Transverse colon (tissue), 4 donors: ENCODE measurements at regions not wholly inside any gene's neighbourhood (a gene's known extent, or its start where the extent isn't known, plus 50 kb on each side); places are given as distances from the start of the nearest gene placed in this dataset.

Experiments used
- DNase-seq: peaks from one replicate; pipeline ENCODE4 v3.0.0-alpha.2; 2019
- H3K27ac ChIP-seq, 4 donors: fragments of 200-600 bp; sonication (generic); 2 replicates each; pipeline ENCODE4 v1.5.1; 2016 to 2018; ENCODE audit warnings: inconsistent platforms in 4 of 4
- H3K27me3 ChIP-seq: fragments of 200-600 bp; sonication (generic); 2 replicates; pipeline ENCODE4 v1.5.1; 2017; ENCODE audit warnings: inconsistent platforms
- H3K36me3 ChIP-seq, 4 donors: fragments of 200-600 bp; sonication (generic); 2 replicates each; pipeline ENCODE4 v1.5.1; 2017 to 2019; ENCODE audit warnings: inconsistent platforms in 4 of 4
- H3K4me1 ChIP-seq, 4 donors: fragments of 200-600 bp; sonication (generic); 2 replicates each; pipeline ENCODE4 v1.5.1; 2017 to 2020; ENCODE audit warnings: inconsistent platforms in 4 of 4
- H3K4me3 ChIP-seq, 4 donors: fragments of 200-600 bp; sonication (generic); 1 replicate in 1 of 4; 2 replicates in 3 of 4; pipeline versions ENCODE4 v1.5.1 to v1.6.1; 2017 to 2019; ENCODE audit warnings: inconsistent platforms in 4 of 4
- H3K9me3 ChIP-seq, 2 donors: fragments of 200-600 bp; sonication (generic); 2 replicates each; pipeline ENCODE4 v1.5.1; 2017 to 2019; ENCODE audit warnings: inconsistent platforms in 2 of 2
- EP300 ChIP-seq: sonication (generic); formaldehyde crosslinking; IDR thresholded peaks from one replicate; pipeline ENCODE4 v1.6.1; 2017; ENCODE audit warnings: antibody characterized with exemption, low read depth
- POLR2A ChIP-seq: fragments of 450-650 bp; IDR thresholded peaks from one replicate; pipeline ENCODE4 v1.6.1; 2016; ENCODE audit warnings: antibody characterized with exemption, mild to moderate bottlenecking, moderate library complexity
- POLR2AphosphoS5 ChIP-seq, 3 donors: sonication (generic); formaldehyde crosslinking; IDR thresholded peaks; one replicate each; pipeline ENCODE4 v1.6.1; 2016; ENCODE audit warnings: antibody characterized with exemption in 3 of 3
- WGBS, 2 donors: methylation state at CpG; one replicate each; pipeline ENCODE4 v1.1.5; 2018; ENCODE audit warnings: low coverage in 1 of 2; 5-methylcytosine and 5-hydroxymethylcytosine counted together
- in situ Hi-C, 4 donors: fragments of 200-750 bp; cut with MboI; loops; one replicate each; pipeline versions ENCODE4 v1.15.0 to v1.15.1; 2017; ENCODE audit warnings: low sequenced_read_pairs in 3 of 4, low pct_ligation_motif_present in 1 of 4, low pct_unique_long_range_greater_than_20kb in 1 of 4
- intact Hi-C: fragments of 100-400 bp; cut with DNase I; formaldehyde crosslinking; loops from one replicate; pipeline ENCODE4 v1.15.1; 2023; ENCODE audit warnings: low total_unique reads
- TF ChIP-seq, protein P1 (sequence below), 5 experiments: fragments of 200-600 bp in 3 of 5; fragments of 450-650 bp in 2 of 5; sonication (generic) in 3 of 5; IDR thresholded peaks; 1 replicate in 2 of 5; 2 replicates in 3 of 5; pipeline ENCODE4 v1.5.1; 2016 to 2017; ENCODE audit warnings: antibody characterized with exemption in 5 of 5, inconsistent platforms in 3 of 5, mild to moderate bottlenecking in 2 of 5, moderate library complexity in 1 of 5

DNA sequence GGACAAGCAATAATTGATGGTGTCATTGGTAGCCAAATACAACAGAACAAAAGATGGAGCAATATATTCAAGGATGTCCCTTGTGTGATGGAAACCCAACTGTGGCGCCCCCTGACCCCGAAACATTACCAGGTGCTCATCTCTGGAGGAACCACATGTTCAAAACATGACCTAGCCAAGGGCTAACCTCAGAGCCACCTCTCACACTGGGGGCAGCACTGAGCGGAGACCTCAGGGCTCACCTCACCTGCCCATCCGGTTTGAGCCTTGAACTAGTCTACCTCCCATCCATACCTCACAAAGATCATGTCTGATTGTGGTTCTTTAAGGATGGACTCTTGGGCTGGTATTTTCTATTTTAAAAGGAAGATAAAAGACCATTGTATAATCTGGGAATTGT, 314.4 kb upstream of the CDH7 start:
- Histone ChIP-seq H3K9me3 (no peaks in the 10 kb centered on the region), H3K36me3 (no peaks in the 10 kb centered on the region), H3K27ac (no peak overlapping the region), H3K4me1 (no peaks in the 10 kb centered on the region), H3K4me3 (no peak overlapping the region), H3K27me3 (no peaks in the 10 kb centered on the region)
- 80 to 85% methylated on average over 1 to 4 of the region's 4 CpGs for WGBS, 2 donors
- no peak for DNase-seq
- no peak for TF ChIP-seq POLR2A
- TF ChIP-seq, protein P1, sequence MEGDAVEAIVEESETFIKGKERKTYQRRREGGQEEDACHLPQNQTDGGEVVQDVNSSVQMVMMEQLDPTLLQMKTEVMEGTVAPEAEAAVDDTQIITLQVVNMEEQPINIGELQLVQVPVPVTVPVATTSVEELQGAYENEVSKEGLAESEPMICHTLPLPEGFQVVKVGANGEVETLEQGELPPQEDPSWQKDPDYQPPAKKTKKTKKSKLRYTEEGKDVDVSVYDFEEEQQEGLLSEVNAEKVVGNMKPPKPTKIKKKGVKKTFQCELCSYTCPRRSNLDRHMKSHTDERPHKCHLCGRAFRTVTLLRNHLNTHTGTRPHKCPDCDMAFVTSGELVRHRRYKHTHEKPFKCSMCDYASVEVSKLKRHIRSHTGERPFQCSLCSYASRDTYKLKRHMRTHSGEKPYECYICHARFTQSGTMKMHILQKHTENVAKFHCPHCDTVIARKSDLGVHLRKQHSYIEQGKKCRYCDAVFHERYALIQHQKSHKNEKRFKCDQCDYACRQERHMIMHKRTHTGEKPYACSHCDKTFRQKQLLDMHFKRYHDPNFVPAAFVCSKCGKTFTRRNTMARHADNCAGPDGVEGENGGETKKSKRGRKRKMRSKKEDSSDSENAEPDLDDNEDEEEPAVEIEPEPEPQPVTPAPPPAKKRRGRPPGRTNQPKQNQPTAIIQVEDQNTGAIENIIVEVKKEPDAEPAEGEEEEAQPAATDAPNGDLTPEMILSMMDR (IDR thresholded peaks at IDR 0.05), result no peak
- no peak for TF ChIP-seq POLR2AphosphoS5 (IDR thresholded peaks at IDR 0.05)
- no peak for TF ChIP-seq EP300
- in situ Hi-C loops, result no loop called here
- intact Hi-C loops, result no loop called here

GRCh38 chr18:65435534-65435933, 315.3 kb upstream of the CDH7 start:
- H3K9me3 ChIP-seq, result no peaks in the 10 kb centered on the region
- in situ Hi-C loops, result no loop called here
- no peaks in the 10 kb centered on the region for H3K36me3 ChIP-seq
- DNase-seq, result no peak
- WGBS, 2 donors, result 77% methylated on average over 2 of the region's 2 CpGs; no CpG with 5 or more reads in 1 of the 2 donors
- H3K27ac ChIP-seq, result no peak overlapping the region
- no peaks in the 10 kb centered on the region for H3K4me1 ChIP-seq
- H3K27me3 ChIP-seq, result no peaks in the 10 kb centered on the region
- intact Hi-C loops, result no loop called here
- no peak overlapping the region for H3K4me3 ChIP-seq
- TF ChIP-seq EP300 (no peak), POLR2A (no peak), POLR2AphosphoS5 (IDR thresholded peaks at IDR 0.05) (no peak)
- TF ChIP-seq, protein P1 (IDR thresholded peaks at IDR 0.05), result no peak

- Histone ChIP-seq H3K36me3 (no peaks in the 10 kb centered on the region), H3K9me3 (no peaks in the 10 kb centered on the region), H3K27me3 (no peaks in the 10 kb centered on the region), H3K27ac (no peak overlapping the region), H3K4me1 (no peaks in the 10 kb centered on the region), H3K4me3 (no peak overlapping the region)
- WGBS, 2 donors, result 83 to 89% methylated on average over 1 to 4 of the region's 4 CpGs
- no peak for DNase-seq
- TF ChIP-seq EP300, result no peak
- TF ChIP-seq, protein P1 (IDR thresholded peaks at IDR 0.05), result no peak
- no peak for TF ChIP-seq POLR2A
- TF ChIP-seq POLR2AphosphoS5 (IDR thresholded peaks at IDR 0.05), result no peak
- intact Hi-C loops, result no loop called here
- in situ Hi-C loops, result no loop called here
Measured at GRCh38 chr18:65429601-65430000, 321.2 kb upstream of the CDH7 start.

DNA sequence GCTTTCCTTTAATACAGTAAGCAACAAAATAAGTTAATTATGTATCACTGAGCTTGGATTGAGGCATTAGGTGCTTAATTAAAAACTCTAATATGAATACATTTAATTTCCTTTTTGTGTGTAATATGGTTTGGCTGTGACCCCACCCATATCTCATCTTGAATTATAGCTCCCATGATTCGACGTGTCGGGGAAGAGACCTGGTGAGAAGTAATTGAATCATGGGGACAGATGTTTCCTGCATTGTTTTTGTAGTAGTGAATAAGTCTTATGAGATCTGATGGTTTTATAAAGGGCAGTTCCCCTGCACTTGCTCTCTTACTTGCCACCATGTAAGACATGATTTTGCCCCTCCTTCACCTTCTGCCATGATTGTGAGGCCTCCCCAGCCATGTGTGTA, 325.4 kb upstream of the CDH7 start:
- Histone ChIP-seq H3K4me1 (no peaks in the 10 kb centered on the region), H3K27me3 (no peaks in the 10 kb centered on the region), H3K36me3 (no peaks in the 10 kb centered on the region), H3K9me3 (no peaks in the 10 kb centered on the region), H3K4me3 (no peak overlapping the region), H3K27ac (no peak overlapping the region)
- 59 to 73% methylated on average over 2 to 3 of the region's 3 CpGs for WGBS, 2 donors
- DNase-seq, result no peak
- TF ChIP-seq EP300 (no peak), POLR2A (no peak), POLR2AphosphoS5 (IDR thresholded peaks at IDR 0.05) (no peak)
- TF ChIP-seq, protein P1 (IDR thresholded peaks at IDR 0.05), result no peak
- intact Hi-C loops (no loop called here), in situ Hi-C loops (no loop called here)
